KMS-11 (cell line): ENCODE measurements at regions not wholly inside any gene's neighbourhood (a gene's known extent, or its start where the extent isn't known, plus 50 kb on each side); places are given as distances from the start of the nearest gene placed in this dataset.

Experiments used
- H2AFZ ChIP-seq: fragments of 200-600 bp; sonication (generic); 2 replicates; pipeline ENCODE4 v1.6.1; 2016; ENCODE audit warnings: antibody characterized with exemption, mixed run types, low read depth
- H3K27ac ChIP-seq: fragments of 200-600 bp; sonication (generic); 2 replicates; pipeline ENCODE4 v1.6.1; 2016; ENCODE audit warnings: mild to moderate bottlenecking, mixed run types
- H3K27me3 ChIP-seq: fragments of 200-600 bp; sonication (generic); 2 replicates; pipeline ENCODE4 v1.6.1; 2017; ENCODE audit warnings: mild to moderate bottlenecking, low read depth, mixed run types, moderate library complexity; ENCODE audit not compliant: insufficient read depth
- H3K36me3 ChIP-seq: fragments of 200-600 bp; sonication (generic); 2 replicates; pipeline ENCODE4 v1.6.1; 2017; ENCODE audit warnings: mild to moderate bottlenecking, mixed run types; ENCODE audit not compliant: insufficient read depth
- H3K4me1 ChIP-seq: fragments of 200-600 bp; sonication (generic); 2 replicates; pipeline ENCODE4 v1.6.1; 2016; ENCODE audit warnings: mild to moderate bottlenecking, low read depth, mixed run types; ENCODE audit not compliant: poor library complexity, severe bottlenecking
- H3K4me2 ChIP-seq: fragments of 200-600 bp; sonication (generic); 2 replicates; pipeline ENCODE4 v1.7.0; 2016; ENCODE audit warnings: mild to moderate bottlenecking, mixed run types
- H3K4me3 ChIP-seq: fragments of 200-600 bp; sonication (generic); IDR thresholded peaks from 2 replicates; pipeline ENCODE4 v1.6.1; 2017; ENCODE audit warnings: low read depth, low read length, mixed read lengths; ENCODE audit not compliant: insufficient read depth
- H3K79me2 ChIP-seq: fragments of 200-600 bp; sonication (generic); 2 replicates; pipeline ENCODE4 v1.6.1; 2016; ENCODE audit warnings: low read depth, mixed run types; ENCODE audit not compliant: insufficient read depth
- H3K9ac ChIP-seq: fragments of 200-600 bp; sonication (generic); 2 replicates; pipeline ENCODE4 v1.6.1; 2016; ENCODE audit warnings: mild to moderate bottlenecking, mixed run types
- H4K20me1 ChIP-seq: fragments of 200-600 bp; sonication (generic); 2 replicates; pipeline ENCODE4 v1.6.1; 2016; ENCODE audit warnings: mild to moderate bottlenecking, mixed run types; ENCODE audit not compliant: insufficient read depth
- TF ChIP-seq, protein P1 (sequence below): fragments of 200-600 bp; sonication (generic); conservative IDR thresholded peaks from 2 replicates; pipeline ENCODE4 v1.6.1; 2017; ENCODE audit warnings: low read depth, mild to moderate bottlenecking, antibody characterized with exemption, low read length, moderate library complexity, mixed read lengths

DNA sequence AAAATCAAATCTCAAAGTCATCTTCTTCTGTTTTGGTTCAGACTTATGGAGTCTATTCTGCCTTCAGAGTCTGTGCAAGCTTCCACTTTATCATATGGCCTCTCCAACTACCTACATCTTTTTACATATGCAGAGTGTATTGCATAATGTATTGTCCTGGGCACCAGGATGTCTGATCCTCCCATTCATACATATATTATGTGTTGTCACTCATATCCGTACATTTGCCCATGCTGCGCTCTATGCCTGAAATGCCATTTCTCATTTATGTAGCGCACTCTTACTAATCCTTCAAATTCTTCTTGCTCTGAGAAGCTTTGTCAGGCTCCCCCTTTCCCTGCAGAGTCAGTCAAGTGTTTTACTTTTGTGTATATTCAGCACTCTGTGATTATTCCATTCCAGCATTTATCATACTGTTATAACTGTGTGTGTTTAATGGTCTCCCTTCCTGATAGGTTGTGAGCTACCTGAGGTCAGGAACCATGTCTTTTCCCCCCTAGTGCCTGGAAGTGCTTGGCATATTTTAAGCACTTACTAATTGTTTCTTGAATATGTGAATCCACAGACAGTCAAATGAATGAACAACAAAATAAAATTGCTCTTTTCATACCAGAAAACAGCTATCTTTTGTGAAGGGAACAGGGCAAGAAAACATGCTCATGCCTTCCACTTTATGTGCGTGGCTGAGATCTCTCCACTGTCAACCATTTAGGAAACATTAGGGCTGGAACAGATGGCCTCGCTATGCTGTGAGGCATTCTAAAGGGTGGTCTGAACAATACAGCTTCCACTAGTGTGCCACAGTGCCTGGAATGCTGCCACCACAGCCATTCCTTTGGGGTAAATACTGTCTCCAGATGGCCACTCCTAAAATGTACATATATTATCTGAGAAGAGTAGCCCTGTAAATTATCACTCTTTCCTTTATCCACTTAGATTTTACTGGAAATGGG lies 81.8 kb downstream of the GLUD2 start:
- Histone ChIP-seq H3K27ac (no peak overlapping the region), H2AFZ (no peak overlapping the region), H3K4me3 (no peak overlapping the region), H3K27me3 (no peaks in the 10 kb centered on the region), H3K36me3 (no peaks in the 10 kb centered on the region), H3K4me1 (no peaks in the 10 kb centered on the region), H3K4me2 (no peak overlapping the region), H3K9ac (no peak overlapping the region), H3K79me2 (no peaks in the 10 kb centered on the region), H4K20me1 (no peaks in the 10 kb centered on the region)
- TF ChIP-seq, protein P1, sequence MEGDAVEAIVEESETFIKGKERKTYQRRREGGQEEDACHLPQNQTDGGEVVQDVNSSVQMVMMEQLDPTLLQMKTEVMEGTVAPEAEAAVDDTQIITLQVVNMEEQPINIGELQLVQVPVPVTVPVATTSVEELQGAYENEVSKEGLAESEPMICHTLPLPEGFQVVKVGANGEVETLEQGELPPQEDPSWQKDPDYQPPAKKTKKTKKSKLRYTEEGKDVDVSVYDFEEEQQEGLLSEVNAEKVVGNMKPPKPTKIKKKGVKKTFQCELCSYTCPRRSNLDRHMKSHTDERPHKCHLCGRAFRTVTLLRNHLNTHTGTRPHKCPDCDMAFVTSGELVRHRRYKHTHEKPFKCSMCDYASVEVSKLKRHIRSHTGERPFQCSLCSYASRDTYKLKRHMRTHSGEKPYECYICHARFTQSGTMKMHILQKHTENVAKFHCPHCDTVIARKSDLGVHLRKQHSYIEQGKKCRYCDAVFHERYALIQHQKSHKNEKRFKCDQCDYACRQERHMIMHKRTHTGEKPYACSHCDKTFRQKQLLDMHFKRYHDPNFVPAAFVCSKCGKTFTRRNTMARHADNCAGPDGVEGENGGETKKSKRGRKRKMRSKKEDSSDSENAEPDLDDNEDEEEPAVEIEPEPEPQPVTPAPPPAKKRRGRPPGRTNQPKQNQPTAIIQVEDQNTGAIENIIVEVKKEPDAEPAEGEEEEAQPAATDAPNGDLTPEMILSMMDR, result no peak

DNA sequence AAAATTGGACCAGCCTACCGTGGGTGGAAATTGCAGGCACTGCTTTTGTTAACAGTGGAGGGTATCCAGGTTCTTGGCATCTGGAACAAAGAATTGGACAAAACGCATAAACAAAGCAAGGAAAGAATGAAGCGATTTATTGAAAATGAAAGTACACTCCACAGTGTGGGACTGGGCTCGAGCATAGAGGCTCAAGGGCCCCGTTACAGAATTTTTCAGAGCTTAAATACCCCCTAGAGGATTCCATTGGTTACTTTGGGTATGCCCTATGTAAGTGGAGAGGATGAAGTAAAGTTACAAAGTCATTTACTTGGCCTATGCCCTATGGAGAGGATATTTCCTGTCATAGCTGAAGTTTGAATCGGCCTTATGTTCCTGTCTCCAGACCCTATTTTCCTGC lies 85.3 kb downstream of the GLUD2 start:
- Histone ChIP-seq H3K79me2 (no peaks in the 10 kb centered on the region), H3K36me3 (no peaks in the 10 kb centered on the region), H3K27me3 (no peaks in the 10 kb centered on the region), H3K4me3 (no peak overlapping the region), H3K4me1 (no peaks in the 10 kb centered on the region), H3K9ac (no peak overlapping the region), H3K27ac (no peak overlapping the region), H4K20me1 (no peaks in the 10 kb centered on the region), H3K4me2 (no peak overlapping the region), H2AFZ (no peak overlapping the region; the same call in 1 of the 2 replicates)
- TF ChIP-seq, protein P1, result no peak

DNA sequence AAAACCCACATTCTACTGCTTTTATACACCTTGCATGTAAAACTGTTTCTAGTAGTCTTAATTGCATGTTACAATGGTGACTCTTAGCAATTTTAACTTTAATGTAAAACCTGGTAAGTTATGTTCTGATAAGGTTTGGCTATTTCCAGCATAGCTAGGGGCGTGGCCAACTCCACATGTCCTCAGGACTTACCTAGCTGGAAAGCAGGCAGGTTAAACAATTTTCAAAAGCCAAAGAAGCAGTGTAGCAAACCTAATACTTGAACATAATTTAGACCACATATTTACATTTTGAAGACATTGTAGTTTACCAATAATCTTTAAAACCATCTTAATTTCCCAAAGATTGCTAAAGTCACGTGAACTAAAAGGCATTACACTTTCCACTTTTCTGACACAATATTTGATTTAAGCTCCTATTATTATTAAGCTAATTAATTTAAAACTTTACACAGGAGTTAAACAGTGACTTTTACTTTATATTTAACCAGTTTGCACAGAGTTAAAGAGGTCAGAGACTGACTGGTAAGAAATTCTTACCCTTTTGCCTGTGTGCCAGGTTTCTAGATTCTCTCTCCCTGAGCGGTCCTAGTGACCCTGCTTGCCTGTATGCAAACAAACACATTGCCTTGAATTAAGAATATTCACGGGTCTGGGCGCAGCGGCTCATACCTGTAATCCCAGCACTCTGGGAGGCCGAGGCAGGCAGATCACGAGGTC lies 88.2 kb downstream of the GLUD2 start:
- H3K9ac ChIP-seq, result no peak overlapping the region
- H3K4me3 ChIP-seq, result no peak overlapping the region
- no peak overlapping the region for H2AFZ ChIP-seq
- no peaks in the 10 kb centered on the region for H3K27me3 ChIP-seq
- no peak overlapping the region for H3K27ac ChIP-seq
- H3K4me2 ChIP-seq, result no peak overlapping the region
- H4K20me1 ChIP-seq, result no peaks in the 10 kb centered on the region
- no peaks in the 10 kb centered on the region for H3K4me1 ChIP-seq
- no peaks in the 10 kb centered on the region for H3K79me2 ChIP-seq
- TF ChIP-seq, protein P1, result no peak
- no peaks in the 10 kb centered on the region for H3K36me3 ChIP-seq

DNA sequence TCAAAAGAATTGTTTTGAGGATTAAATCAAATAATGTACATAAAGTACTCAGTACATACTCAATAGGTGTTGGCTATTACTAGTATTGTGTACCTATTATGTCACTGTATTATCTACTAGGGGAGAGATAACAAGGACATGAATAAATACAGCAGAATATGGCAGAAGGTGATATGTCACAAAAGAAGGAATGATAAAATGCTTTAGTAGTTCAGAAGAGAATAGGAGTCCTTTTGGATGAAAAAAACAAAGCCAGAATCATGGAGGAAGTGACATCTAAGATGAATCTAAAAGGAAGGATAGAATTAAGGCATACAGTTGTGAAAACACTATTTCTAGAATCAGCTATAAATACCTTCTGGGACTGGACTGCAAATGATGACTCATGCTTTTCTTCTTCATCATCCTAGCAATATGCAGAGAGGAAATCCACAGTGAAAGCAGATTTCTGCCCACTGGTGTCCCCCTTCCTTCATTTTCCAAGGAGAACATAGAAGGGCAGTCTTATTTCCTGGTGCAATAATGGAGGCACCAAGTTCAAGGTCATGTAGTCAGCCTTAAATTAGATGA lies 98.7 kb downstream of the GLUD2 start:
- TF ChIP-seq, protein P1, result no peak
- no peaks in the 10 kb centered on the region for H3K27me3 ChIP-seq
- no peak overlapping the region for H3K27ac ChIP-seq
- no peaks in the 10 kb centered on the region for H3K36me3 ChIP-seq
- peaks cover 20% of the 10 kb centered on the region for H3K4me1 ChIP-seq
- no peak overlapping the region for H3K4me2 ChIP-seq
- no peak overlapping the region for H3K4me3 ChIP-seq
- H4K20me1 ChIP-seq, result no peaks in the 10 kb centered on the region
- no peaks in the 10 kb centered on the region for H3K79me2 ChIP-seq
- H3K9ac ChIP-seq, result no peak overlapping the region
- H2AFZ ChIP-seq, result no peak overlapping the region
